GM12878 (cell line): ENCODE measurements at regions not wholly inside any gene's neighbourhood (a gene's known extent, or its start where the extent isn't known, plus 50 kb on each side); places are given as distances from the start of the nearest gene placed in this dataset.

Experiments used
- CHD2 ChIP-seq: IDR thresholded peaks from 2 replicates; pipeline ENCODE4 v1.6.1; 2011; ENCODE audit warnings: low read depth, low read length, improper control_type of control experiment, borderline replicate concordance
- JUND ChIP-seq: IDR thresholded peaks from 2 replicates; pipeline ENCODE4 v1.6.1; 2012; ENCODE audit warnings: low read depth, mild to moderate bottlenecking, low read length, improper control_type of control experiment, moderate library complexity
- NFYB ChIP-seq: IDR thresholded peaks from 2 replicates; pipeline ENCODE4 v1.6.1; 2011; ENCODE audit warnings: low read depth, mild to moderate bottlenecking, low read length, improper control_type of control experiment, moderate library complexity; ENCODE audit not compliant: insufficient read depth
- POLR2AphosphoS5 ChIP-seq: IDR thresholded peaks from 2 replicates; pipeline ENCODE4 v1.6.1; 2011; ENCODE audit warnings: mild to moderate bottlenecking, low read length, inconsistent platforms
- SMC3 ChIP-seq: IDR thresholded peaks from 2 replicates; pipeline ENCODE4 v1.6.1; 2011; ENCODE audit warnings: low read length, improper control_type of control experiment, borderline replicate concordance
- ZZZ3 ChIP-seq: IDR thresholded peaks from 2 replicates; pipeline ENCODE4 v1.6.1; 2011; ENCODE audit warnings: low read depth; ENCODE audit not compliant: control insufficient read depth, insufficient read length
- TF ChIP-seq, protein P1 (sequence below): fragments of 450-650 bp; conservative IDR thresholded peaks from 2 replicates; pipeline ENCODE4 v1.6.1; 2017; ENCODE audit warnings: mild to moderate bottlenecking, moderate library complexity
- TF ChIP-seq, protein P2 (sequence below), 3 experiments: IDR thresholded peaks in 2 of 3; conservative IDR thresholded peaks in 1 of 3; 2 replicates each; pipeline ENCODE4 v1.5.1; 2011; ENCODE audit warnings: low read depth in 3 of 3, low read length in 3 of 3, mild to moderate bottlenecking in 3 of 3, control low read depth in 2 of 3, moderate library complexity in 2 of 3, inconsistent platforms in 1 of 3, mixed read lengths in 1 of 3; ENCODE audit not compliant: control insufficient read depth in 2 of 3, insufficient read depth in 1 of 3; ENCODE audit errors: extremely low read depth in 1 of 3
- TF ChIP-seq, protein P3 (sequence below): IDR thresholded peaks from 2 replicates; pipeline ENCODE4 v1.6.1; 2012; ENCODE audit warnings: low read depth, low read length, improper control_type of control experiment

DNA sequence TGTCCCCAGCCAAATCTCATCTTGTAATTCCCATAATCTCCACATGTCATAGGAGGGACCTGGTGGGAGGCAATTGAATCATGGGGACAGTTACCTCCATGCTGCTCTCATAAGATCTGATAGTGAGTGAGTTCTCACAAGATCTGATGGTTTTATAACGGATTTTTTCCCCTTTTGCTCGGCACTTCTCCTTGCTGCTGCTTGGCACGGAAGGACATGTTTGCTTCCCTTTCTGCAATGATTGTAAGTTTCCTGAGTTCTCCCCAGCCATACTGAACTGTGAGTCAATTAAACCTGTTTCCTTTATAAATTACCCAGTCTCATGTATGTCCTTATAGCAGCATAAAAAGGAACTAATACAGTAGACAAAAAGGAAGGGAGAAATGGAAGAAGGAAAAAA is 76.7 kb upstream of the CCNG1 start:
- TF ChIP-seq NFYB: no peak
- TF ChIP-seq SMC3: no peak
- no peak for TF ChIP-seq POLR2AphosphoS5
- TF ChIP-seq, protein P1, sequence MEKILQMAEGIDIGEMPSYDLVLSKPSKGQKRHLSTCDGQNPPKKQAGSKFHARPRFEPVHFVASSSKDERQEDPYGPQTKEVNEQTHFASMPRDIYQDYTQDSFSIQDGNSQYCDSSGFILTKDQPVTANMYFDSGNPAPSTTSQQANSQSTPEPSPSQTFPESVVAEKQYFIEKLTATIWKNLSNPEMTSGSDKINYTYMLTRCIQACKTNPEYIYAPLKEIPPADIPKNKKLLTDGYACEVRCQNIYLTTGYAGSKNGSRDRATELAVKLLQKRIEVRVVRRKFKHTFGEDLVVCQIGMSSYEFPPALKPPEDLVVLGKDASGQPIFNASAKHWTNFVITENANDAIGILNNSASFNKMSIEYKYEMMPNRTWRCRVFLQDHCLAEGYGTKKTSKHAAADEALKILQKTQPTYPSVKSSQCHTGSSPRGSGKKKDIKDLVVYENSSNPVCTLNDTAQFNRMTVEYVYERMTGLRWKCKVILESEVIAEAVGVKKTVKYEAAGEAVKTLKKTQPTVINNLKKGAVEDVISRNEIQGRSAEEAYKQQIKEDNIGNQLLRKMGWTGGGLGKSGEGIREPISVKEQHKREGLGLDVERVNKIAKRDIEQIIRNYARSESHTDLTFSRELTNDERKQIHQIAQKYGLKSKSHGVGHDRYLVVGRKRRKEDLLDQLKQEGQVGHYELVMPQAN: no peak
- TF ChIP-seq ZZZ3: no peak
- TF ChIP-seq, protein P2, sequence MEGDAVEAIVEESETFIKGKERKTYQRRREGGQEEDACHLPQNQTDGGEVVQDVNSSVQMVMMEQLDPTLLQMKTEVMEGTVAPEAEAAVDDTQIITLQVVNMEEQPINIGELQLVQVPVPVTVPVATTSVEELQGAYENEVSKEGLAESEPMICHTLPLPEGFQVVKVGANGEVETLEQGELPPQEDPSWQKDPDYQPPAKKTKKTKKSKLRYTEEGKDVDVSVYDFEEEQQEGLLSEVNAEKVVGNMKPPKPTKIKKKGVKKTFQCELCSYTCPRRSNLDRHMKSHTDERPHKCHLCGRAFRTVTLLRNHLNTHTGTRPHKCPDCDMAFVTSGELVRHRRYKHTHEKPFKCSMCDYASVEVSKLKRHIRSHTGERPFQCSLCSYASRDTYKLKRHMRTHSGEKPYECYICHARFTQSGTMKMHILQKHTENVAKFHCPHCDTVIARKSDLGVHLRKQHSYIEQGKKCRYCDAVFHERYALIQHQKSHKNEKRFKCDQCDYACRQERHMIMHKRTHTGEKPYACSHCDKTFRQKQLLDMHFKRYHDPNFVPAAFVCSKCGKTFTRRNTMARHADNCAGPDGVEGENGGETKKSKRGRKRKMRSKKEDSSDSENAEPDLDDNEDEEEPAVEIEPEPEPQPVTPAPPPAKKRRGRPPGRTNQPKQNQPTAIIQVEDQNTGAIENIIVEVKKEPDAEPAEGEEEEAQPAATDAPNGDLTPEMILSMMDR (IDR thresholded peaks at IDR 0.05 in 2 of 3, conservative IDR thresholded peaks at IDR 0.05 in 1 of 3; ENCODE audit: control insufficient read depth in 2 of 3, extremely low read depth in 1 of 3, insufficient read depth in 1 of 3, low read depth in 3 of 3, low read length in 3 of 3): no peak
- no peak for TF ChIP-seq CHD2
- TF ChIP-seq, protein P3, sequence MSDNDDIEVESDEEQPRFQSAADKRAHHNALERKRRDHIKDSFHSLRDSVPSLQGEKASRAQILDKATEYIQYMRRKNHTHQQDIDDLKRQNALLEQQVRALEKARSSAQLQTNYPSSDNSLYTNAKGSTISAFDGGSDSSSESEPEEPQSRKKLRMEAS: no peak
- TF ChIP-seq JUND: no peak
